HG03432 (cell line): ENCODE measurements at regions not wholly inside any gene's neighbourhood (a gene's known extent, or its start where the extent isn't known, plus 50 kb on each side); places are given as distances from the start of the nearest gene placed in this dataset.
A peak's percentile ranks its signal among the peaks of the same experiment; 100 is the strongest.

Source experiments
- ATAC-seq: cut with Tn5 transposase; IDR thresholded peaks from one replicate; pipeline ENCODE4 v1.9.1; 2021; ENCODE audit warnings: mild to moderate bottlenecking, moderate library complexity; ENCODE audit not compliant: unreplicated experiment

- no peak for ATAC-seq
Measured at GRCh38 chr3:182052332-182052731, 340.6 kb downstream of the SOX2 start.

- ATAC-seq, result no peak
Measured at GRCh38 chr3:182052757-182053156, 341.0 kb downstream of the SOX2 start.

GRCh38 chr3:182058488-182058887 lies 346.8 kb downstream of the SOX2 start:
- no peak for ATAC-seq

GRCh38 chr3:182063742-182064141 lies 352.0 kb downstream of the SOX2 start:
- ATAC-seq, result no peak

- no peak for ATAC-seq
Measured at GRCh38 chr3:182067423-182067822, 355.7 kb downstream of the SOX2 start.

- no peak for ATAC-seq
Measured at GRCh38 chr3:182078316-182078715, 366.6 kb downstream of the SOX2 start.

- ATAC-seq, result no peak
Measured at GRCh38 chr3:182078929-182079328, 367.2 kb downstream of the SOX2 start.

GRCh38 chr3:182081096-182081495 lies 369.4 kb downstream of the SOX2 start:
- ATAC-seq, result no peak

GRCh38 chr3:182083112-182083511 lies 371.4 kb downstream of the SOX2 start:
- ATAC-seq, result no peak

GRCh38 chr3:182092662-182093262 lies 381.0 kb downstream of the SOX2 start:
- ATAC-seq, result peak; percentile 64

GRCh38 chr3:182094321-182094720 lies 382.6 kb downstream of the SOX2 start:
- no peak for ATAC-seq

GRCh38 chr3:182104881-182105280 lies 393.2 kb downstream of the SOX2 start:
- no peak for ATAC-seq

GRCh38 chr3:182105875-182106274 lies 394.1 kb downstream of the SOX2 start:
- no peak for ATAC-seq

GRCh38 chr3:182108371-182108770 lies 396.6 kb downstream of the SOX2 start:
- no peak for ATAC-seq

GRCh38 chr3:182111967-182112366 lies 400.2 kb downstream of the SOX2 start:
- no peak for ATAC-seq

GRCh38 chr3:182115328-182116015 lies 403.7 kb downstream of the SOX2 start:
- no peak for ATAC-seq

GRCh38 chr3:182116386-182116785 lies 404.7 kb downstream of the SOX2 start:
- no peak for ATAC-seq

- no peak for ATAC-seq
Measured at GRCh38 chr3:182117131-182117530, 405.4 kb downstream of the SOX2 start.

GRCh38 chr3:182117583-182117982 lies 405.9 kb downstream of the SOX2 start:
- ATAC-seq, result no peak

GRCh38 chr3:182118066-182118465 lies 406.3 kb downstream of the SOX2 start:
- ATAC-seq, result no peak

GRCh38 chr3:182121401-182121800 lies 409.7 kb downstream of the SOX2 start:
- no peak for ATAC-seq

- no peak for ATAC-seq
Measured at GRCh38 chr3:182122779-182123178, 411.1 kb downstream of the SOX2 start.

GRCh38 chr3:182124187-182124586 lies 412.5 kb downstream of the SOX2 start:
- ATAC-seq, result no peak
